GM12891 (cell line): ENCODE measurements at regions not wholly inside any gene's neighbourhood (a gene's known extent, or its start where the extent isn't known, plus 50 kb on each side); places are given as distances from the start of the nearest gene placed in this dataset.

ENCODE experiments used
- POLR2A ChIP-seq: IDR thresholded peaks from 2 replicates; pipeline ENCODE4 v1.6.1; 2011; ENCODE audit warnings: low read depth, low read length, control low read depth
- TAF1 ChIP-seq: IDR thresholded peaks from 2 replicates; pipeline ENCODE4 v1.6.1; 2011; ENCODE audit warnings: low read depth, low read length, control low read depth

- TF ChIP-seq TAF1 = no peak
- TF ChIP-seq POLR2A = no peak
Measured at GRCh38 chr2:191618046-191618780, 59.7 kb upstream of the NABP1 start.
